Lower leg skin (tissue), 4 donors: ENCODE measurements at regions not wholly inside any gene's neighbourhood (a gene's known extent, or its start where the extent isn't known, plus 50 kb on each side); places are given as distances from the start of the nearest gene placed in this dataset.

ENCODE experiments used
- DNase-seq, 2 donors: peaks; one replicate each; pipeline ENCODE4 v3.0.0-alpha.2; 2019; ENCODE audit warnings: low spot score in 2 of 2
- H3K4me3 ChIP-seq: fragments of 200-600 bp; sonication (generic); 2 replicates; pipeline ENCODE4 v1.5.1; 2017; ENCODE audit warnings: mild to moderate bottlenecking, low read depth; ENCODE audit not compliant: poor library complexity, severe bottlenecking
- CTCF ChIP-seq, 3 donors: fragments of 450-650 bp; IDR thresholded peaks; one replicate each; pipeline ENCODE4 v1.5.1; 2016; ENCODE audit warnings: antibody characterized with exemption in 3 of 3, mild to moderate bottlenecking in 3 of 3, moderate library complexity in 2 of 3
- POLR2A ChIP-seq, 2 donors: fragments of 450-650 bp; IDR thresholded peaks; one replicate each; pipeline ENCODE4 v1.6.1; 2016 to 2017; ENCODE audit warnings: antibody characterized with exemption in 2 of 2, mild to moderate bottlenecking in 1 of 2, moderate library complexity in 1 of 2
- WGBS, 2 donors: methylation state at CpG; one replicate each; pipeline ENCODE4 v1.1.5; 2018; 5-methylcytosine and 5-hydroxymethylcytosine counted together
- intact Hi-C: fragments of 100-400 bp; cut with DNase I; formaldehyde crosslinking; loops from one replicate; pipeline ENCODE4 v1.15.0; 2023; ENCODE audit warnings: low total_unique reads

- TF ChIP-seq POLR2A (IDR thresholded peaks at IDR 0.05) (no peak), CTCF (IDR thresholded peaks at IDR 0.05) (no peak)
- intact Hi-C loops, result loop anchor here (10.0 kb wide), 1 partner anchor 1063 kb away; no protein-coding TSS in a partner anchor
- peak; percentile 86 to 96 for DNase-seq
- 46 to 59% methylated on average over 6 of the region's 6 CpGs for WGBS, 2 donors
- no peak overlapping the region for H3K4me3 ChIP-seq
These were observed 97.4 kb downstream of the MCFD2 start for GRCh38 chr2:46818141-46818621.

- WGBS, 2 donors, result 84 to 85% methylated on average over 11 of the region's 11 CpGs
- TF ChIP-seq POLR2A (IDR thresholded peaks at IDR 0.05), result no peak
- no peak for TF ChIP-seq CTCF (IDR thresholded peaks at IDR 0.05)
- intact Hi-C loops, result loop anchor here (10.0 kb wide), 1 partner anchor 1062 kb away; no protein-coding TSS in a partner anchor
- DNase-seq, result peak in 1 of 2 donors; percentile 81
- H3K4me3 ChIP-seq, result no peak overlapping the region
These were observed 98.5 kb downstream of the MCFD2 start for GRCh38 chr2:46816846-46817726.

- H3K4me3 ChIP-seq, result no peak overlapping the region
- 93 to 96% methylated on average over 11 of the region's 11 CpGs for WGBS, 2 donors
- DNase-seq, result peak in 1 of 2 donors; percentile 76
- intact Hi-C loops, result loop anchor here (10.0 kb wide), 1 partner anchor 1061 kb away; no protein-coding TSS in a partner anchor
- TF ChIP-seq POLR2A (IDR thresholded peaks at IDR 0.05) (no peak), CTCF (IDR thresholded peaks at IDR 0.05) (no peak)
These were observed 99.3 kb downstream of the MCFD2 start for GRCh38 chr2:46816151-46816845.

GRCh38 chr2:46815121-46815802, 100.3 kb downstream of the MCFD2 start:
- peak; percentile 19 to 76 for DNase-seq
- intact Hi-C loops, result loop anchor here (10.0 kb wide), 1 partner anchor 1060 kb away; no protein-coding TSS in a partner anchor
- TF ChIP-seq CTCF (IDR thresholded peaks at IDR 0.05) (no peak), POLR2A (IDR thresholded peaks at IDR 0.05) (no peak)
- no peak overlapping the region for H3K4me3 ChIP-seq
- 84 to 87% methylated on average over 10 of the region's 10 CpGs for WGBS, 2 donors

GRCh38 chr2:46814160-46814961, 101.2 kb downstream of the MCFD2 start:
- intact Hi-C loops, result loop anchor here (10.0 kb wide), 1 partner anchor 1060 kb away; no protein-coding TSS in a partner anchor

More at GRCh38 chr2:46814160-46814961, 101.2 kb downstream of the MCFD2 start:
- WGBS, 2 donors, result 50 to 55% methylated on average over 17 of the region's 17 CpGs
- TF ChIP-seq CTCF (IDR thresholded peaks at IDR 0.05) (no peak), POLR2A (IDR thresholded peaks at IDR 0.05) (no peak)
- DNase-seq, result peak; percentile 59 to 92
- H3K4me3 ChIP-seq, result no peak overlapping the region
